ENCODE measurements at regions not wholly inside any gene's neighbourhood (a gene's known extent, or its start where the extent isn't known, plus 50 kb on each side); places are given as distances from the start of the nearest gene placed in this dataset.

- TF ChIP-seq CTCF (IDR thresholded peaks at IDR 0.05): no peak
- no peak for TF ChIP-seq PHF8 (IDR thresholded peaks at IDR 0.05; ENCODE audit: borderline replicate concordance, low read depth)
- TF ChIP-seq TP53 (CRISPR knock-in tag; IDR thresholded peaks at IDR 0.05): no peak
- no peak for TF ChIP-seq MAFK (IDR thresholded peaks at IDR 0.05; ENCODE audit: partially characterized antibody)
- TF ChIP-seq POLR2A (IDR thresholded peaks at IDR 0.05; ENCODE audit: low read length): no peak
- no peak for TF ChIP-seq REST (IDR thresholded peaks at IDR 0.05)
- no peak for TF ChIP-seq ESRRA (IDR thresholded peaks at IDR 0.05; ENCODE audit: borderline replicate concordance, low read length)
Observed at GRCh38 chr7:113367041-113367586, 248.8 kb upstream of the SMIM30 start.

All from A549 (cell line).